ENCODE measurements at regions not wholly inside any gene's neighbourhood (a gene's known extent, or its start where the extent isn't known, plus 50 kb on each side); places are given as distances from the start of the nearest gene placed in this dataset.

DNA sequence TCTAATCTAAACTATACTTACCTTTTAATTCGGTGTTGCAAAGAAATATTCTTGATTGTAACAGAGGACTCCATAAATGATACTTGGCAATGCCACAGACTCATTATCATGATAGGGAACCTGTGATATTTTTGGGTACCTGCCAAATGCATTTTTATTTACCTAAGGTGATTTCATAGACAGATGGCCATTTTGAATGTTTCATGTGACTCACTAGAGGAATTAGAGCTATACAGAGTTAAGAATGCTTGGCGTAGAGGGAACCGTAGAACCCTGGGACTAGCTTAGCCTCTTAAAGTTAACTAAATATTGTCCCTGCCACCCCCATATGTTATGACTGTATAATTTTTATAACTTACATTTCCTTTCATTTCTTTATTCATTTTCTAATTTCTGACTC lies 136.1 kb downstream of the DISP1 start:
- ChIA-PET CTCF (interaction anchor here (1.5 kb wide), 1 partner anchor 19 kb away, joined by 5 read pairs; no protein-coding TSS in a partner anchor), POLR2A (no interaction called here)
- FAIRE-seq (no peak), DNase-seq (ENCODE audit: low read depth, low spot score) (peak; percentile 17)
- H3K9ac ChIP-seq (replicated peaks; ENCODE audit: extremely low read depth, insufficient read depth, low read length), result no peak overlapping the region
- BruUV-seq (replicated peaks), result no TSS peak
- H3K27ac ChIP-seq (ENCODE audit: insufficient read depth, low read depth, low read length), result no peak overlapping the region
- H3K79me2 ChIP-seq (ENCODE audit: control insufficient read depth, insufficient read depth, low read length), result no peaks in the 10 kb centered on the region
- no peak overlapping the region for H3K4me2 ChIP-seq (ENCODE audit: insufficient read depth, low read length)
- no peaks in the 10 kb centered on the region for H4K20me1 ChIP-seq (replicated peaks; ENCODE audit: control insufficient read depth, extremely low read depth, insufficient read depth, low read length)
- TF ChIP-seq POLR2A (IDR thresholded peaks at IDR 0.05; ENCODE audit: low read depth, low read length), result no peak
- dilution Hi-C loops (cut with MboI; ENCODE audit: extremely low pct_ligation_motif_present, low sequenced_read_pairs), result no loop called here
- no peaks in the 10 kb centered on the region for H3K36me3 ChIP-seq (ENCODE audit: control insufficient read depth in 2 of 2, extremely low read depth in 1 of 2, insufficient read depth in 2 of 2, low read length in 2 of 2)
- H3K4me3 ChIP-seq (replicated peaks in 1 of 3; ENCODE audit: insufficient read depth in 1 of 3, low read depth in 1 of 3, low read length in 3 of 3), result no peak overlapping the region
- H3K4me1 ChIP-seq (ENCODE audit: control insufficient read depth, extremely low read depth, insufficient read depth, low read length), result no peaks in the 10 kb centered on the region
- no peaks in the 10 kb centered on the region for H3K27me3 ChIP-seq (ENCODE audit: control insufficient read depth in 2 of 2, insufficient read depth in 2 of 2, low read length in 2 of 2)
- no peak overlapping the region for H2AFZ ChIP-seq (ENCODE audit: low read depth, low read length)
- H3K9me3 ChIP-seq (replicated peaks; ENCODE audit: control insufficient read depth, insufficient read depth, low read length), result no peaks in the 10 kb centered on the region
- H3K9me1 ChIP-seq (replicated peaks; ENCODE audit: control insufficient read depth, extremely low read depth, insufficient read depth, low read length), result no peaks in the 10 kb centered on the region
- intact Hi-C loops (cut with micrococcal nuclease), result no loop called here

DNA sequence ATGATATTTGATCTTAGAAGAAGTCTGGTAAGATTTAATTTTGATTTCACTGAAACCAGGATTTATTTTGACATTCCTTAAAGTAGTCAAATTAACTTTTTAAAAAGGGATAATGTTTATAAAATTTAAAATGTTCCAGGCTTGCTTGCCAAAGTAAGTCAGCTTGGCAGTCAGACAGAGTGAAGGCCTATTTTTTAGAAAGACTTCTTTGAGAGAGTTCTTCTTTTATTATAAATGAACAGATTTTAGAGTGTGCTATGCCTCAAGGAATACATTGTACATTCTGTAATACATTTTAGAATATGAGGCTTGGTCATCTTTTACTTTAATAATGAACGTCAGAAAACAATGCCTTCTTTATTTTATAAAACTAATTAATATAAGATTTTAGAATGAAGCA lies 138.7 kb downstream of the DISP1 start:
- Histone ChIP-seq H3K79me2 (ENCODE audit: control insufficient read depth, insufficient read depth, low read length) (no peaks in the 10 kb centered on the region), H3K36me3 (ENCODE audit: control insufficient read depth in 2 of 2, extremely low read depth in 1 of 2, insufficient read depth in 2 of 2, low read length in 2 of 2) (no peaks in the 10 kb centered on the region), H3K9ac (replicated peaks; ENCODE audit: extremely low read depth, insufficient read depth, low read length) (no peak overlapping the region), H3K4me3 (replicated peaks in 1 of 3; ENCODE audit: insufficient read depth in 1 of 3, low read depth in 1 of 3, low read length in 3 of 3) (no peak overlapping the region), H4K20me1 (replicated peaks; ENCODE audit: control insufficient read depth, extremely low read depth, insufficient read depth, low read length) (no peaks in the 10 kb centered on the region), H3K4me2 (ENCODE audit: insufficient read depth, low read length) (no peak overlapping the region), H3K27ac (ENCODE audit: insufficient read depth, low read depth, low read length) (no peak overlapping the region), H3K27me3 (ENCODE audit: control insufficient read depth in 2 of 2, insufficient read depth in 2 of 2, low read length in 2 of 2) (no peaks in the 10 kb centered on the region), H2AFZ (ENCODE audit: low read depth, low read length) (no peak overlapping the region), H3K4me1 (ENCODE audit: control insufficient read depth, extremely low read depth, insufficient read depth, low read length) (no peaks in the 10 kb centered on the region), H3K9me3 (replicated peaks; ENCODE audit: control insufficient read depth, insufficient read depth, low read length) (no peaks in the 10 kb centered on the region), H3K9me1 (replicated peaks; ENCODE audit: control insufficient read depth, extremely low read depth, insufficient read depth, low read length) (no peaks in the 10 kb centered on the region)
- no peak for FAIRE-seq
- ChIA-PET CTCF (no interaction called here), POLR2A (no interaction called here)
- dilution Hi-C loops (cut with MboI; ENCODE audit: extremely low pct_ligation_motif_present, low sequenced_read_pairs) (no loop called here), intact Hi-C loops (cut with micrococcal nuclease) (no loop called here)
- no peak for DNase-seq (ENCODE audit: low read depth, low spot score)
- no TSS peak for BruUV-seq (replicated peaks)
- TF ChIP-seq POLR2AphosphoS5 (IDR thresholded peaks at IDR 0.05; ENCODE audit: insufficient read depth, low read depth, low read length) (no peak), FOS (IDR thresholded peaks at IDR 0.05; ENCODE audit: borderline replicate concordance, insufficient read depth, low read length) (no peak), JUN (IDR thresholded peaks at IDR 0.05; ENCODE audit: borderline replicate concordance, insufficient read depth, insufficient read length, low read depth) (no peak), EZH2 (IDR thresholded peaks at IDR 0.05; ENCODE audit: borderline replicate concordance, low read depth, low read length, severe bottlenecking) (no peak), POLR2A (IDR thresholded peaks at IDR 0.05; ENCODE audit: low read depth, low read length) (no peak), MYC (IDR thresholded peaks at IDR 0.05; ENCODE audit: low read depth, low read length) (no peak), GATA2 (IDR thresholded peaks at IDR 0.05; ENCODE audit: insufficient read depth, insufficient read length, low read depth, low read length) (no peak)
- TF ChIP-seq, protein P1, sequence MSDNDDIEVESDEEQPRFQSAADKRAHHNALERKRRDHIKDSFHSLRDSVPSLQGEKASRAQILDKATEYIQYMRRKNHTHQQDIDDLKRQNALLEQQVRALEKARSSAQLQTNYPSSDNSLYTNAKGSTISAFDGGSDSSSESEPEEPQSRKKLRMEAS (IDR thresholded peaks at IDR 0.05; ENCODE audit: insufficient read depth, insufficient read length), result no peak
- TF ChIP-seq, protein P2, sequence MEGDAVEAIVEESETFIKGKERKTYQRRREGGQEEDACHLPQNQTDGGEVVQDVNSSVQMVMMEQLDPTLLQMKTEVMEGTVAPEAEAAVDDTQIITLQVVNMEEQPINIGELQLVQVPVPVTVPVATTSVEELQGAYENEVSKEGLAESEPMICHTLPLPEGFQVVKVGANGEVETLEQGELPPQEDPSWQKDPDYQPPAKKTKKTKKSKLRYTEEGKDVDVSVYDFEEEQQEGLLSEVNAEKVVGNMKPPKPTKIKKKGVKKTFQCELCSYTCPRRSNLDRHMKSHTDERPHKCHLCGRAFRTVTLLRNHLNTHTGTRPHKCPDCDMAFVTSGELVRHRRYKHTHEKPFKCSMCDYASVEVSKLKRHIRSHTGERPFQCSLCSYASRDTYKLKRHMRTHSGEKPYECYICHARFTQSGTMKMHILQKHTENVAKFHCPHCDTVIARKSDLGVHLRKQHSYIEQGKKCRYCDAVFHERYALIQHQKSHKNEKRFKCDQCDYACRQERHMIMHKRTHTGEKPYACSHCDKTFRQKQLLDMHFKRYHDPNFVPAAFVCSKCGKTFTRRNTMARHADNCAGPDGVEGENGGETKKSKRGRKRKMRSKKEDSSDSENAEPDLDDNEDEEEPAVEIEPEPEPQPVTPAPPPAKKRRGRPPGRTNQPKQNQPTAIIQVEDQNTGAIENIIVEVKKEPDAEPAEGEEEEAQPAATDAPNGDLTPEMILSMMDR (IDR thresholded peaks at IDR 0.05; ENCODE audit: extremely low read depth in 1 of 2, insufficient read depth in 1 of 2, low read depth in 1 of 2, low read length in 2 of 2), result no peak
